NB4 (cell line): ENCODE measurements at regions not wholly inside any gene's neighbourhood (a gene's known extent, or its start where the extent isn't known, plus 50 kb on each side); places are given as distances from the start of the nearest gene placed in this dataset.

Experiments used
- DNase-seq: peaks from one replicate; pipeline ENCODE4 v3.0.0; 2010; ENCODE audit warnings: low read depth
- H3K4me3 ChIP-seq: one replicate; pipeline ENCODE4 v1.5.1; 2011; ENCODE audit warnings: mild to moderate bottlenecking, low read depth, low read length, moderate library complexity
- MAX ChIP-seq: IDR thresholded peaks from 2 replicates; pipeline ENCODE4 v1.6.1; 2011; ENCODE audit warnings: low read depth, low read length
- MYC ChIP-seq: IDR thresholded peaks from 2 replicates; pipeline ENCODE4 v1.6.1; 2011; ENCODE audit warnings: low read depth, low read length
- POLR2A ChIP-seq: IDR thresholded peaks from 2 replicates; pipeline ENCODE4 v1.6.1; 2011; ENCODE audit warnings: mild to moderate bottlenecking; ENCODE audit not compliant: insufficient read length; ENCODE audit errors: extremely low read depth
- TF ChIP-seq, protein P1 (sequence below): IDR thresholded peaks from one replicate; pipeline ENCODE4 v1.5.1; 2012; ENCODE audit warnings: low read depth, low read length

- TF ChIP-seq POLR2A = no peak
- no peak for TF ChIP-seq MYC
- TF ChIP-seq, protein P1, sequence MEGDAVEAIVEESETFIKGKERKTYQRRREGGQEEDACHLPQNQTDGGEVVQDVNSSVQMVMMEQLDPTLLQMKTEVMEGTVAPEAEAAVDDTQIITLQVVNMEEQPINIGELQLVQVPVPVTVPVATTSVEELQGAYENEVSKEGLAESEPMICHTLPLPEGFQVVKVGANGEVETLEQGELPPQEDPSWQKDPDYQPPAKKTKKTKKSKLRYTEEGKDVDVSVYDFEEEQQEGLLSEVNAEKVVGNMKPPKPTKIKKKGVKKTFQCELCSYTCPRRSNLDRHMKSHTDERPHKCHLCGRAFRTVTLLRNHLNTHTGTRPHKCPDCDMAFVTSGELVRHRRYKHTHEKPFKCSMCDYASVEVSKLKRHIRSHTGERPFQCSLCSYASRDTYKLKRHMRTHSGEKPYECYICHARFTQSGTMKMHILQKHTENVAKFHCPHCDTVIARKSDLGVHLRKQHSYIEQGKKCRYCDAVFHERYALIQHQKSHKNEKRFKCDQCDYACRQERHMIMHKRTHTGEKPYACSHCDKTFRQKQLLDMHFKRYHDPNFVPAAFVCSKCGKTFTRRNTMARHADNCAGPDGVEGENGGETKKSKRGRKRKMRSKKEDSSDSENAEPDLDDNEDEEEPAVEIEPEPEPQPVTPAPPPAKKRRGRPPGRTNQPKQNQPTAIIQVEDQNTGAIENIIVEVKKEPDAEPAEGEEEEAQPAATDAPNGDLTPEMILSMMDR = no peak
- no peak for TF ChIP-seq MAX
- no peak overlapping the region for H3K4me3 ChIP-seq
- no peak for DNase-seq
Observed at GRCh38 chr10:90197766-90198165, 496.4 kb downstream of the KIF20B start.

DNA sequence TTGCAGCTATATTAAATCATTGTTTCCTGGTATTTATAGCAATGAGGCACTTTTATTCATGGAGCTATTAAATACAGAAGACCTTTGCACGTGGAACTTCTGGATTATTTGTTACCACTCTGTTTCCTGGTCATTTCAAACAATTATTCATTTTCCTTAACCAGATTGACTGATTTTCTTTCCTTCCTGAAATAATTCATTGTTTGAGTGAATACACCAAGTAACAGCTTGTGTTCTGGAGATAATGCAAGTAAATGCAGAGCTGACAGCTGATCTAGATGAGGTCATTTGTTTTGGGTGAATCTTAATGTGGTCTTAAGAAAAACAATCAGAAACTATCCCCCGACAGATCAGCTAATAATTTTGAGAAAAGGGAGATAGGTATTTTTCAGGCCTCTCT, 497.7 kb downstream of the KIF20B start:
- no peak for DNase-seq
- TF ChIP-seq MAX (no peak), POLR2A (no peak), MYC (no peak)
- TF ChIP-seq, protein P1 = no peak
- no peak overlapping the region for H3K4me3 ChIP-seq

DNA sequence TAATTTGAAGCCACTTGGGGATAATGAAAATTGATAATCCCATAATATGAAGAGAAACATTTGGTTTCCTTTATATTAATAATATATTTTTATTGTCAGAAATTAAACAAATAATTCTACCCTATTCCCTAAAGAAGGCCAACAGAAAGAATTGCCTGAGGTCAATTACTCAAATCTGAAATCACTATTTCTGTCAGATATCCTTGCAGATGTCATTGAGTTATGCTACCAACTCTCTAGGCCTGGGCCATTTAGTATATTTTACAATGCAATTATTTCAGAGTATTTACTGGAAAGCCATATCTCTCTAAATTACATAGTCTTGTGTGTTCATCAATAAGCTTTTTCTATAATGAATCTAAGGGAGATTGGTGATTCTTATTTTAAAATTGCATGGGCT, 498.1 kb downstream of the KIF20B start:
- TF ChIP-seq POLR2A = no peak
- TF ChIP-seq, protein P1 = no peak
- TF ChIP-seq MAX = no peak
- no peak for TF ChIP-seq MYC
- no peak overlapping the region for H3K4me3 ChIP-seq
- DNase-seq = no peak

GRCh38 chr10:90204131-90204955, 503.0 kb downstream of the KIF20B start:
- no peak for DNase-seq
- TF ChIP-seq, protein P1 = no peak
- TF ChIP-seq MAX (no peak), POLR2A (no peak), MYC (no peak)
- no peak overlapping the region for H3K4me3 ChIP-seq

DNA sequence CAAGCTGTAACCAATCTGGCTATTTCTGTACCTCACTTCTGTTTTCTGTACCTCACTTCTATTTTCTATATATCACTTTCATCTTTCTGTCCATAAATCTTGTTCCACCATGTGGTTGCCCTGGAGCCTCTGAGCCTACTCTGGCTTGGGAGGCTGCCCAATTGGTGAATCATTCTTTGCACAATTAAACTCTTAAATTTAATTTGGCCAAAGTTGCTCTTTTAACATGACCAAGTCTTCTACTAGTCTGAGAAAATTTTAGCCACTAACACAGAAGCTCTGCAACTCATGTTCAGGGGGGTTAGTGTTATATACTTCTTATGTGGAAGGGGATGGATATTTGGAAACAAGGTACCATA, 503.5 kb downstream of the KIF20B start:
- no peak for DNase-seq
- no peak overlapping the region for H3K4me3 ChIP-seq
- TF ChIP-seq MAX = no peak
- TF ChIP-seq POLR2A = no peak
- TF ChIP-seq, protein P1 = no peak
- TF ChIP-seq MYC = no peak
